Loucy (cell line): ENCODE measurements at regions not wholly inside any gene's neighbourhood (a gene's known extent, or its start where the extent isn't known, plus 50 kb on each side); places are given as distances from the start of the nearest gene placed in this dataset.

Experiments used
- EZH2phosphoT487 ChIP-seq: fragments of 200-600 bp; IDR thresholded peaks from 2 replicates; pipeline ENCODE4 v1.6.1; 2018; ENCODE audit warnings: antibody characterized with exemption, mild to moderate bottlenecking, moderate library complexity, borderline replicate concordance
- TF ChIP-seq, protein P1 (sequence below): fragments of 200-600 bp; sonication (generic); conservative IDR thresholded peaks from 2 replicates; pipeline ENCODE4 v1.5.1; 2014; ENCODE audit warnings: mild to moderate bottlenecking, antibody characterized with exemption, low read length

DNA sequence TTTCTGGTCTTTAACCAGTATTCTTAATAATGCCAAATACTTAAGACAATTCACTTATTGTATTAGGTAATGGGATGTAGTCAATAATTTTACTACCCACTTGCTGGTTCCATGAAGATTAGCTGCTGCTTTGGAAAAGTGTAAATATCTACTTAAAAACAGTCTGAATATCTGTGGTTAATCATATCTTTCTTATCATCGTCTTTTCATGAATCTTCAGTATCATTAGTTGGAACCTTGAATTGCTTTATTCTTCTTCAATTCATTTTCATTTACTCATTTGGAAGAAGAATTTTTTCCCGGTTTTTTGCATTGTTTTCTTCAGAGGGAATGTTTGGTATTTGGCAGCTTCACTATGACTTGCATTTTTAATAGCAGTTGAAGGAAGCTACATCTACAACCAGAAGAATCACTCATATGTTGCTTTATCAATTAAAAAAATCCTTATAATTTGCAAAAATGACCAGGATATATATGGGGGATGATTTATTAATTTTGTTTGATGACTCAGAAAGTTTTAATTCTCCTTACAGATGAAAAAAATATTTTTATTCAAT is 1398.3 kb upstream of the CDH6 start:
- TF ChIP-seq, protein P1, sequence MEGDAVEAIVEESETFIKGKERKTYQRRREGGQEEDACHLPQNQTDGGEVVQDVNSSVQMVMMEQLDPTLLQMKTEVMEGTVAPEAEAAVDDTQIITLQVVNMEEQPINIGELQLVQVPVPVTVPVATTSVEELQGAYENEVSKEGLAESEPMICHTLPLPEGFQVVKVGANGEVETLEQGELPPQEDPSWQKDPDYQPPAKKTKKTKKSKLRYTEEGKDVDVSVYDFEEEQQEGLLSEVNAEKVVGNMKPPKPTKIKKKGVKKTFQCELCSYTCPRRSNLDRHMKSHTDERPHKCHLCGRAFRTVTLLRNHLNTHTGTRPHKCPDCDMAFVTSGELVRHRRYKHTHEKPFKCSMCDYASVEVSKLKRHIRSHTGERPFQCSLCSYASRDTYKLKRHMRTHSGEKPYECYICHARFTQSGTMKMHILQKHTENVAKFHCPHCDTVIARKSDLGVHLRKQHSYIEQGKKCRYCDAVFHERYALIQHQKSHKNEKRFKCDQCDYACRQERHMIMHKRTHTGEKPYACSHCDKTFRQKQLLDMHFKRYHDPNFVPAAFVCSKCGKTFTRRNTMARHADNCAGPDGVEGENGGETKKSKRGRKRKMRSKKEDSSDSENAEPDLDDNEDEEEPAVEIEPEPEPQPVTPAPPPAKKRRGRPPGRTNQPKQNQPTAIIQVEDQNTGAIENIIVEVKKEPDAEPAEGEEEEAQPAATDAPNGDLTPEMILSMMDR, result no peak
- TF ChIP-seq EZH2phosphoT487, result no peak
